Spleen (tissue), 7 donors: ENCODE measurements at regions not wholly inside any gene's neighbourhood (a gene's known extent, or its start where the extent isn't known, plus 50 kb on each side); places are given as distances from the start of the nearest gene placed in this dataset.

Source experiments
- CTCF ChIP-seq, 11 experiments: fragments of 200-600 bp in 7 of 11; fragments of 450-650 bp in 4 of 11; sonication (generic) in 4 of 11; IDR thresholded peaks in 8 of 11; conservative IDR thresholded peaks in 3 of 11; 1 replicate in 7 of 11; 2 replicates in 4 of 11; pipeline versions ENCODE4 v1.4.0 to v1.8.0; 2016 to 2021; ENCODE audit warnings: antibody characterized with exemption in 11 of 11, inconsistent platforms in 4 of 11, mild to moderate bottlenecking in 1 of 11
- POLR2AphosphoS5 ChIP-seq, 3 donors: sonication (generic); formaldehyde crosslinking; IDR thresholded peaks; one replicate each; pipeline ENCODE4 v1.5.1; 2017; ENCODE audit warnings: antibody characterized with exemption in 3 of 3
- donor health status: DM: no; HTN: no; CAD: no; lungs with moderate emphysema.
- donor health status: DM: no; HTN: no; CAD: no.
- donor health status: DM: no; HTN: no; CAD: no.

GRCh38 chr1:203425663-203425975 lies 50.0 kb upstream of the PRELP start:
- TF ChIP-seq POLR2AphosphoS5 (IDR thresholded peaks at IDR 0.05) (no peak), CTCF (IDR thresholded peaks at IDR 0.05 in 8 of 11, conservative IDR thresholded peaks at IDR 0.05 in 3 of 11) (no peak)
